ENCODE measurements at regions not wholly inside any gene's neighbourhood (a gene's known extent, or its start where the extent isn't known, plus 50 kb on each side); places are given as distances from the start of the nearest gene placed in this dataset.
"Not testable (repeated sequence)": the region's sequence is repeated elsewhere in the genome, so short reads cannot be mapped to it uniquely, and the experiment has no call there.

DNA sequence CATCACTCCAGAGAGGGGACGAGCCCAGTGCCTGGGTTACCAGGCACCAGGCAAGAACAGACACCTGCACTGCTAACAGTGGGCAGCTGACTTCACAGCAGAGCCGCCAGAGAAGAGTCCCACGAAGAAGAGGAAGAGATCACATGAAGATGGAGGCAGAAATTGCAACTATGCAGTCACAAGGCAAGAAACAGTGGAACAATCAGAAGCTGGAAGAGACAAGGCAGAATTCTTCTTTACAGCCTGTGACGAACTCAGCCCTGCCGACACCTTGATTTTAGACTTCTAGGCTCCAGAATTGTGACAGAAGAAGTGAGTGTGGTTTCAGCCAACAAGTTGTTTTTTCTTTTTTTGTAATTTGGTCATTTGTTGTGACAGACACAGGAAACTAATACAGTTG lies 59.2 kb downstream of the IL12A start:
- DNase-seq (ENCODE audit: low spot score): no peak

DNA sequence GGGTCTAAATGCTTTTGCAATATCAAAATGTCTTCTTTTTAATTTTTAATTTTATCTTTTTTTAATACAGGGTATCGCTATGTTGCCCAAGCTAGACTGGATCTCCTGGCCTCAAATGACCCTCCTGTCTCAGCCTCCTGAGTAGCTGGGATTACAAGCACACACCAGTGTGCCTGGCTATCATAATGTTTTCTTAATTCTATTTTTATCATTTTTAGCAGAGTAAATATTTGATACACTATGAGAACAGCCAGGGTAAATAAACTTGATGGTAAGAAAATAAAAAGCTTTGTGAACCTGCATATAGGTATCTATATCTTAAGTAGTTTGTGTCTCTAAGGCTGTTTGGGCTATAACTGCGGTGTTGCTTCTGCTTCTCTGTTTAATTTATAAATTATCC lies 60.4 kb downstream of the IL12A start:
- DNase-seq (ENCODE audit: low spot score): no peak

DNA sequence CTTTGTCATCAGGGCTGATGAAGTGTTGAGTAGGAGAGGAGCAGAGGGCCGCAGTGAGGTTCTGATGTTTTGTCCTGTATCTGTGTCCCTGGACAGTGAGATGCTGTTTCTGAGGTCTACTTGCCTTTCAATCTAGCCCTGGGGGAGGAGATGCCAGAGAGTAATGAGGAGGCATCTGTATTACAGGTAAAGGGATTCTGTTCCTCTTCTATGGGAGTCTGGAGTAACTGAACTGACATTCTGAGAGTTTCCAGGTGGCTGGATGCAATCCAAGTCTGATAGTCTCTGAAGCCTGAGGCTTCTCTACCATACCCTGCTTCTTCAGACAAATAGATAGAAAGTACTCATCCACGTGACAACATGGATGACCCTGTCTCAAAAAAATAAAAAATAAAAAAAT lies 60.9 kb downstream of the IL12A start:
- no peak for DNase-seq (ENCODE audit: low spot score)

DNA sequence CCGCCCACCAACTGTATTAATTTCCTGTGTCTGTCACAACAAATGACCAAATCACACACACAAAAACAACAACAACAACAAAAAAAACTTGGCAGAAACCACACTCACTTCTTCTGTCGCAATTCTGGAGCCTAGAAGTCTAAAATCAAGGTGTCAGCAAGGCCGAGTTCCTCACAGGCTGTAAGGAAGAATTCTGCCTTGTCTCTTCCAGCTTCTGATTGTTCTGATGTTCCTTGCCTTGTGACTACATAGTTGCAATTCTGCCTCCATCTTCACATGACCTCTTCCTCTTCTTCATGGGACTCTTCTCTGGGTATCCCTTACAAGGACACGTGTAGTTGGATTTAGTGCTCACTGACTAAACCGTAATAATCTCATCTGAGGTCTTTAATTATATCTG lies 61.4 kb downstream of the IL12A start:
- DNase-seq (ENCODE audit: low spot score): no peak

DNA sequence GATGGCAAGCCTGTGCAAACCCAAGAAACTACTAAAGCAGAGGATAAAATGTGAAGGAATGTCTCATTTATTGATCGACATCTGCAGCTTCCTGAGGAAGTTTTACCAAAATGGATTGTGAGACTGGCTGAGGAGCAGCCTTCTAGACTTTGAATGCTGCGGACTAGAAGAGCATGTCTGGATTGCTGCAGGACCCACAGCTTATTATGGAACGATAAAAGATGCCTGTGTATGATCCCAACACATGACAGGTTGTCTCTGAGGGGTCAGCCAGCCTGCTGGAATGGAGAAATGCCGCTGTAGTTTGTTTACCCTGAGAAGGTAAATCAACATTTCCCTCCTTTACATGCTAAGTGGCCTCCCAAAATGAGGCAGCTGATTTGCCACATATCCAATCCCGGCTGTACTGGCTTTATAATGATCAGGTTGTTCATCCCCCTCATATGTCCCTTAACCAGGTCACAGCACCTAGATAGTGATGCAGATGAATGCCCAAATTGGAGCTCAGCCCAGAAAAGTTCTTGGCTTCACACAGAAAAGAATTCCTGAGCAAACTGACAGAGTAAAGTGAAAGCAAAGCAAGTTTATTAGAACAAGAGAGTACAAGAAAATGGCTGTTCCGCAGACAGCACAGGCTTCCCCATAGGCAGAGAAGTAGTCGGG lies 63.9 kb downstream of the IL12A start:
- DNase-seq (ENCODE audit: low spot score): no peak

DNA sequence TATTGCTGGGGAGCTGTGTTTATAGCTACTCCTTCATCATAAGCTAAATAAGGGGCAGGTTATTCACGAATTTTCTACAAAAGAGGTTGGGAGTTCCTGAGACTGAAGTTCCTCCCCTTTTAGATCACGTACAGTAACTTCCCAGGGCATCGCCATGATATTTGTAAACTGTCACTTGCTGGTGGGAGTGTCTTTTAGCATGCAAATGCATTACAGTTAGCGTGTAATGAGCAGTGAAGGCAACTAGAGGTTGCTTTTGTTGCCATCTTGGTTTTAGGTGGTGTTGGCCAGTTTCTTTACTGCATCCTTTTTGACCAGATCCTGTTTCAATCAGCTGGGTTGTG lies 64.4 kb downstream of the IL12A start:
- DNase-seq (ENCODE audit: low spot score): no peak

DNA sequence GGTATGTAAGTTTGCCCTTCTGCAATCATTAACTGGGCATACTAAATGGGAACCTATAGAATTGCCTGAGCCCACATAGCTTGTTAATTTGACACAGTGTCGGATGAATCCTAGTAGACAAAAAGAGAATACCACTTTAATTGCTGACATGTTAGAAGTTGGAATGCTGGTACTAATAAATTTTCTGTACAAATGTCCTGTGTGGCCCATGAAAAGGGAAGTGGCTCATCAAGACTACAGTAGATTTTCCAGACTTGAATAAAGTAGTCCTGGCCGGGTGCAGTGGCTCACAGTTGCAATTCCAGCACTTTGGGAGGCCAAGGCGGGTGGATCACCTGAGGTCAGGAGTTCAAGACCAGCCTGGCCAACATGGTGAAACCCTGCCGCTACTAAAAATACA lies 66.2 kb downstream of the IL12A start:
- not testable (repeated sequence) for DNase-seq (ENCODE audit: low spot score)

DNA sequence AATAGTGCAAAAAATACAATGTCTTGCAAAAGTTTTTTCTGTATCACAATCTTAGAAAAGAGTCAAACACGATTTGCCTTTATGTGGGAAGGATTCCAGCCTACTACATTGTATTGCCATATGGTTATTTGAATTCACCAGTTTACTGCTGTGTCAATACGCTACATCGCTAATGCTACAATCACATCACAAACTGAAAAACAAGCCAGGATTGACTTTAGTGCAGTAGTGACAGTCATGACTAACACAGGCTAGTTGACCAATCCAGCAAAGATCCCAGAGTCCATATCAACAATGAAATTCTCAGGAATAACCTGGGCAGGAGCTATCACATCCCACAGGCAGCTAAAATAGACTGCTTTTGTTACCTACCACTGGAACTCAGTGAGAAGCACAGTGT lies 67.0 kb downstream of the IL12A start:
- DNase-seq (ENCODE audit: low spot score): no peak

DNA sequence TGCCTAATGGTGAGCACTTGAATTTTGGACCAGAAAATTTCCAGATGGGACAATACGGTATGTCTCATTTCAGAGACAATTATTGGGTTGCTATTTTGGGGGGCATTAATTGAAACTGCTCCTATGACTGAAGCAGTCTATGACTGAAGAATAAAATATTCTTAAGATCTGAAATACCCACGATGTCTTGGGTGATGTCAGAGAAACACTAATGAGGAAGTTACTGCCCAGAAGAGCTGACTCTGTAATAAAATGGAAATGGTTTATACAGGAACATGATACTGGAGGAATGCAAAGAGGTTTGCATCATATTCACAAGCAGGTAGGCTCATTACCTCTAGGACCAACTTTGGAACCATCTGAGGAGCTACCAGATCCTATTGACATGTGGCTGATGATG lies 68.7 kb downstream of the IL12A start:
- DNase-seq (ENCODE audit: low spot score): no peak

DNA sequence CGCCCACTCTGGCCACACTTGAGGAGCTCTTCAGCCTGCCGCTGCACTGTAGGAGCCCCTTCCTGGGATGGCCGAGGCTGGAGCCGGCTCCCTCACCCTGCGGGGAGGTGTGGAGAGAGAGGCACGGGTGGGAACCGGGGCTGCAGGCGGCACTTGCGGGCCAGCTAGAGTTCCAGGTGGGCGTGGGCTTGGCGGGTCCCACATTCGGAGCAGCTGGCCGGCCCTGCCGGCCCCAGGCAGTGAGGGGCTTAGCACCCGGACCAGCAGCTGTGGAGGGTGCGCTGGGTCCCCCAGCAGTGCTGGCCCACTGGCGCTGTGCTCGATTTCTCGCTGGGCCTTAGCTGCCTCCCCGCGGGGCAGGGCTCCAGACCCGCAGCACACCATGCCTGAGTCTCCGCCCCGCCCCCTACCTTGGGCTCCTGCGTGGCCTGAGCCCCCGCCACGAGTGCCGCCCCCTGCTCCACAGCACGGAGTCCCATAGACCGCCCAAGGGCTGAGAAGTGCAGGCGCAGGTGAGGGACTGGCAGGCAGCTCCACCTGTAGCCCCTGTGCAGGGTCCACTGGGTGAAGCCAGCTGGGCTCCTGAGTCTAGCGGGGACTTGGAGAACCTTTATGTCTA lies 71.9 kb downstream of the IL12A start:
- DNase-seq (ENCODE audit: low spot score): no peak

DNA sequence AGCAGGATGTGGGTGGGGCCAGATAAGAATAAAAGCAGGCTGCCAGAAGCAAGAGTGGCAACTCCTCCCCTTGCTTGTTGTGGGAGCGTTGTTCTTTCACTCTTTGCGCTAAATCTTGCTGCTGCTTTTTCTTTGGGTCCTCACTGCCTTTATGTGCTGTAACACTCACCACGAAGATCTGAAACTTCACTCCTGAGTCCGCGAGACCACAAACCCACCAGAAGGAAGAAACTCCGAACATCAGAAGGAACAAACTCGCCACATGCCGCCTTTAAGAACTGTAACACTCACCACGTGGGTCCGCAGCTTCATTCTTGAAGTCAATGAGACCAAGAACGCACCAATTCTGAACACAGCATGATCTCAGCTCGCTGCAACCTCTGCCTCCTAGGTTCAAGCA lies 72.9 kb downstream of the IL12A start:
- no peak for DNase-seq (ENCODE audit: low spot score)

DNA sequence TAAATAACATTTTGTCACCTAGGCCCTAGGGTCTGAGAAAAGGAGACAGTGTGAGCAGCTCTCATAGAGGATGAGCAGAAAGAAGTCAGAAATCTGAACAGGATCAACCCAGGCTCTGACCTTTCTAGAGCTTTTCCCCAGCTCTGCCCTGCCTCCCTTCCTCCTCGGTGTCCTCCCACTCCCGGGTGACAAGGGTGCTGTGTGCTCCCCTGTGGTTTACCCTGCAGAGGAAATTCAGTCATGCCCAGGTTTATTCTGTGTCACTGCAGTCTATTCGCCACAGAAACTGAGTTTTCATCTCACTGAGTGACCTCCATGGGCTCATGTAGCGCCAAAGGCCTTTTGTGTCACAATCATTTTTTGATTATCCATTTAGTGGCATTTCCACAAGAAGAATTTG lies 76.6 kb downstream of the IL12A start:
- DNase-seq (ENCODE audit: low spot score): no peak

DNA sequence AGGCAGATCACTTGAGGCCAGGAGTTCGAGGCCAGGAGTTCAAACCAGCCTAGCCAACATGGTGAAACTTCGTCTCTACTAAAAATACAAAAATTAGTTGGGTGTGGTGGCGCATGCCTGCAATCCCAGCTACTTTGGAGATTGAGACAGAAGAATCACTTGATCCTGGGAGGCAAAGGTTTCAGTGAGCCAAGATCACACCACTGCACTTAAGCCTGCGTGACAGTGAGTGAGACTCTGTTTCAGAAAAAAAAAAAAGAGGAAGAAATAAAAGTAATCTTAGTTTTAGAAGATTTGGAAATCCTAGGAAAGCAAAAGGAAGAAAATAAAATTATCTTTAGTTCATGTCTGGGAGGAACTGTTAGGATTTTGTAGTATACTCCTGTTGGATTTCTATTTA lies 77.2 kb downstream of the IL12A start:
- DNase-seq (ENCODE audit: low spot score): no peak

DNA sequence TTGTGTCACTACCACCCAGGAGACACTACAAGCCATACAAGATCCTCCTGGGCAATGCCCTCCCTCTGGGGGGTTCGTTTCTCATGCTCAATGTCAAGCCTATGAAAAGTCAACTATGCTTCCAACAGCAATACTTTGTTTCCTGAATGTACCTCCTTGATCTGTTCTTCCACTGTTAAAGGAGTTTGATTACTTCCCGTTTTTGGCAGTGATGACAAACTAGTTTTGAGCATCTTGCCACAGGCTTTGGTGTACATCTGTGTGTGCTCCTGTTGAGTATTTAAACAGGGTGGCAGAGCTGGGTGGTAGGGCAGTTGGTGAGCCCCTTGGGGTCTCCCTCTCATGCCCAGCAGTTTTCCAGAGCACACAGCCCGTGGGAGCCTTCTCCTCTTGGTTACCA lies 81.4 kb downstream of the IL12A start:
- no peak for DNase-seq (ENCODE audit: low spot score)

DNA sequence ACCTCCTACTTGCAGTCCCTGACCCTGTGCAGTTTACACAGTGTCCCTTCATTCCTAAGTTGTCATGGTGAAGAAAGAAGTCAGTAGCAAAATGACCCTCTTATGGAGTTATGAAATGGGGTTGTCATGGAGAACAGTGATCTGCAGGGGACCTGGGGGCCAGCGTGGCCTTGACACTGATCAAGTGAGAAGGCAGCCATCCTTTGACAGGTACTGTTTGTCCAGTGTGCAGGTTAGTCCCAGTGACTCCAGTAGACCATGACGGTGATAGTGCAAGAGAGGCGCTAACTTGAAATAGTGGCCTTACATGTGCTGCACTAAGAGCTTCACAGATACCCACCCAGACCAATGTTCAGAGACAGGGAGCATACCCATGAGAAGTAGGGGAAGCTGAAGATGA lies 87.9 kb downstream of the IL12A start:
- no peak for DNase-seq (ENCODE audit: low spot score)

DNA sequence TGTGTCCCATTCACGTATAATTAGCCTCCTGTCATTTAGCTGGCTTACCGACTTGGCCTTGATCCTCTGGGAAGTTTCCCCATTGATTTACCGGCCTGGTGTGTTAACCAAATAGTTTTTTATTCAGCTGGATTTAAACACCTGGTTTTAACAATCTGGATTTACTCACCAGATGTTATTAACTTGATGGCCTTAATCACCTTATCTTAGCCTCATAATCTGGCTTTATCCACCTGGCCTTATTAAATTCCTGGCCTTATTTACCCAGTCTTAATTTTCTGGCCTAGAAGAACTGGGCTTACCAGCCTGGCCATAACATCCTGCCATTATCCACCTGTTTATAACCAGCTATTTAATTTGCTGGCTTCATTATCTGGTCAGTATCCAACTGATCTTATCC lies 89.9 kb downstream of the IL12A start:
- no peak for DNase-seq (ENCODE audit: low spot score)

DNA sequence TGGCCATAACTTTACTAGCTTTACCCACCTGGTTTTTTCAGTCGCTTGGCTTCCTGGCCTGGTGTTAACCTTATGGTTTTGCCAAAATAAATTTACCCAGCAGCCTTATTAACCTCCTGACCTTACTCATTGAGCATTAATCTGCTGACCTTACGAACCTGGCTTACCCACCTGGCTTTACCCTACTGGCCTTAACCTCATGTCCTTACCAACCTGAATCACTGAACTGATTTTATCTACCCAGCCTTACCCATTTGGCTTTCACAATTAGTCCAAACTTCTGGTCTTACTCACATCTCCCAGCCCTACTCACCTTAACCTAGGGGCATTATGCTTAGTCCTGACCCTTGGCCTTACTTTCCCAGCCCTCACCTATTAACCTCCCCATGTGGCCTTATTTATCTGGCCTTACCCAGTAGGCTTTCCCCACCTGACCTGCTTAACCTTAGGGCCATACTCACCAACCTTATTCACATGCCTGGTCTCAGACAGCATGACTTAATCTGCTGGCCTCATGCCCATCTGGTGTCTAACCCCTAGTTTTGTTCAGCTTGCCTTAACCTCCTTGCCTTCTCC lies 93.4 kb downstream of the IL12A start:
- DNase-seq (ENCODE audit: low spot score): no peak

DNA sequence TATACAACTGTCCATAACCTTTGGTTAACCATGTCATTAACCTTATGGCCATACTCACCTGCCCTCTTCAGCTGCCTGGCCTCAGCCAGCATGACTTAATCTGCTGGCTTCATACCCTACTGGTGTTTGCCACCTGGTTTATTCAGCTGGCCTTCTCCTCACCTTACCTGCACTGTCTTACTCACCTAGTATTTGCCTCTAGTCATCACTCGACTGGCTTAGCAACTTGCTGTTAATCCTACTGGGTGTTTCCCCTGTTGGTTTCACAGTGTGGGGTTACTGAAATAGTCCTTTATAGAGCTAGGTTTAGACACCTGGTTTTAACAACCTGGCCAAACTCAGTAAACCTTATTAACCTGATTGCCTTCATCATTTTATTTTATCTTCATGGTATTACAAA lies 96.4 kb downstream of the IL12A start:
- DNase-seq (ENCODE audit: low spot score): no peak

DNA sequence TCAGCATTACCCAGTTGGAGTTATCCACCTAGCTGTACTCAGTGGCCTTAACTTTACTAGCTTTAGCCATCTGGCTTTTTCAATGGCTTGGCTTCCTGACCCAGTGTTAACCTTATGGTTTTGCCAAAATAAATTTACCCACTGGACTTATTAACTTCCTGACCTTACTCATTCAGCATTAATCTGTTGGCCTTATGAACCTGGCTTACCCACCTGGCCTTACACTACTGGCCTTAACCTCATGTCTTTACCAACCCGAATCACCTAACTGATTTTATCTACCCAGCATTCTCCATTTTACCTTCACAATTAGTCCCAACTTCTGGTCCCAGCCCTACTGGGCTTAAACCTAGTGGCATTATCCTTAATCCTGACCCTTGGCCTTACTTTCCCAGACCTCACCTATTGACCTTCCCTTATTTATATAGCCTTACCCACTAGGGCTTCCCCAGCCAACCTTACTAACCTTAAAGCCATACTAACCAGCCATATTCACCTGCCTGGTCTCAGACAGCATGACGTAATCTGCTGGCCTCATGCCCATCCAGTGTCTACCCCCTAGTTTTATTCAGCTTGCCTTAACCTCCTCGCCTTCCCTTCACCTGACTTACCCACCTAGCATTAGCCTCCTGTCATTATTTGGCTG lies 100.0 kb downstream of the IL12A start:
- no peak for DNase-seq (ENCODE audit: low spot score)

DNA sequence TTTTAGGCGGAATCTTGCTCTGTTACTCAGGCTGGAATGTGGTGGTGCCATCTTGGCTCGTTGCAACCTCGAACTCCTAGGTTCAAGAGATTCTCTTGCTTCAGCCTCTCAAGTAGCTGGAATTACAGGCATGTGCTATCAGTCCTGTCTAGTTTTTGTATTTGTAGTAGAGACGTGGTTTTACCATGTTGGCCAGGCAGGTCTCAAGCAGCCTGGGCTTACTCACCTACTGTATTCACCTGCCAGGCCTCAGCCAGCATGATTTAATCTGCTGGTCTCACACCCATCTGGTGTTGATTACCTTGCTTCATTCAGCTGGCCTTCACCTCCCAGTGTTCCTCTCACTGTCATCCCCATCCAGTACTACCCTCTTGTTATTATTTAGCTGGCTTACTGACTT lies 102.0 kb downstream of the IL12A start:
- no peak for DNase-seq (ENCODE audit: low spot score)

DNA sequence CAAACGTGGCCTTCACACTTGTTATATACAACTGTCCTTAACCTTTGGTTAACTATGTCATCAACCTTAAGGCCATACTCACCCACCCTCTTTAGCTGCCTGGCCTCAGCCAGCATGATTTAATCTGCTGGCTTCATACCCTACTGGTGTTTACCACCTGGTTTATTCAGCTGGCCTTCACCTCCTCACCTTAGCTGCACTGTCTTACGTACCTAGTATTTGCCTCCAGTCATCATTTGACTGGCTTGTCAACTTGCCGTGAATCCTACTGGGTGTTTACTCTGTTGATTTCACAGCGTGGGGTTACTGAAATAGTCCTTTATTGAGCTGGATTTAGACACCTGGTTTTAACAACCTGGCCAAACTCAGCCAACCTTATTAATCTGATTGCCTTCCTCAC lies 102.8 kb downstream of the IL12A start:
- DNase-seq (ENCODE audit: low spot score): no peak

DNA sequence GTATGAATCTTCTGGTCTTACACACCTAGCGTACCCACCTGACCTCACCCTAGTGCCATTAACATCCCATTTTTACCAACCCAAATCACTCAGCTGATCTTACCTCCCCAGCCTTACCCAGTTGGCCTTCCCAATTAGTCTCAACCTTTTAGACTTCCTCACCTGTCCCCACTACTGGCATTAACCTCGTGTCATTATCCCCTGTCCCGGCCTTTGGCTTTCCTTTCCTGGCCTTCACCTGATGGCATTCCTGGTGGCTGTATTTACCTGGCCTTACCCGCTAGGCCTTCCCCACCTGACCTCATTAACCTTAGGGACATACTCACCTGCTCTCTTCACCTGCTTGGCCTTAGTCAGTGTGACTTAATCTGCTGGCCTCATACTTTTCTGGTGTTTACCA lies 104.1 kb downstream of the IL12A start:
- no peak for DNase-seq (ENCODE audit: low spot score)

DNA sequence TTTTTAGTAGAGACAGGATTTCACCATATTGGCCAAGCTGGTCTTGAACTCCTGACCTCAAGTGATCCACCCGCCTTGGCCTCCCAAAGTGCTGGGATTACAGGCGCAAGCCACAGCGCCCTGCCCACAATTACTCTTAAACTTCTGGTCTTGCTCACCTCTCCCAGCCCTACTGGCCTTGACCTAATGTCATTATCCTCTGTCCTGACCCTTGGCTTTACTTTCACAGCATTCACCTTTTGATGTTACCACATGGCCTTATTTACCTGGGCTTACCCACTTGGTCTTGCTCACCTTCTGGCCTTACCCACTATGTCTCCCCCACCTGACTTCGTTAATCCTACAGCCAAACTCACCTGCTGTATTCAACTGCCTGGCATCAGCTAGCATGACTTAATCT lies 105.9 kb downstream of the IL12A start:
- no peak for DNase-seq (ENCODE audit: low spot score)

DNA sequence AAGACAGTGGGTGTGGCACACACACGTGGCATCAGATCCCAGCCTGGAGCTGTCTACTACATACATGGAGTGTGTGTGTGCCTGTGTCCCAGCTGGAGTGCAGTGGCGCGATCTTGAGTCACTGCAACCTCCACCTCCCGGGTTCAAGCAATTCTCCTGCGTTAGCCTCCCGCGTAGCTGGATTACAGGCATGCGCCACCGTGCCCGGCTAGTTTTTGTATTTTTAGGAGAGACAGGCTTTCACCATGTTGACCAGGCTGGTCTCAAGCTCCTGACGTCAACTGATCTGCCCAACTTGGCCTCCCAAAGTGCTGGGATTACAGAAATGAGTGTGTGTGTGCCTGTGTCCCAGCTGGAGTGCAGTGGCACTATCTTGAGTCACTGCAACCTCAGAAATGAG lies 108.8 kb downstream of the IL12A start:
- no peak for DNase-seq (ENCODE audit: low spot score)

Data from globus pallidus (tissue), 1 donor.